DMS 273 treated with DMSO at 0.1 percent for 48 hours (cell line): ENCODE measurements at regions not wholly inside any gene's neighbourhood (a gene's known extent, or its start where the extent isn't known, plus 50 kb on each side); places are given as distances from the start of the nearest gene placed in this dataset.

Source experiments
- DNase-seq: peaks from one replicate; lab custom pipeline; 2025; lab: John Stamatoyannopoulos, UW

GRCh38 chr10:123573236-123574108 is 92.7 kb upstream of the GPR26 start:
- DNase-seq: no peak

- DNase-seq: no peak
Measured at GRCh38 chr10:123574109-123574698, 92.0 kb upstream of the GPR26 start.

- no peak for DNase-seq
Measured at GRCh38 chr10:123575105-123575504, 91.0 kb upstream of the GPR26 start.

- DNase-seq: no peak
Measured at GRCh38 chr10:123576706-123577105, 89.4 kb upstream of the GPR26 start.

- DNase-seq: no peak
Measured at GRCh38 chr10:123577921-123578461, 88.2 kb upstream of the GPR26 start.

DNA sequence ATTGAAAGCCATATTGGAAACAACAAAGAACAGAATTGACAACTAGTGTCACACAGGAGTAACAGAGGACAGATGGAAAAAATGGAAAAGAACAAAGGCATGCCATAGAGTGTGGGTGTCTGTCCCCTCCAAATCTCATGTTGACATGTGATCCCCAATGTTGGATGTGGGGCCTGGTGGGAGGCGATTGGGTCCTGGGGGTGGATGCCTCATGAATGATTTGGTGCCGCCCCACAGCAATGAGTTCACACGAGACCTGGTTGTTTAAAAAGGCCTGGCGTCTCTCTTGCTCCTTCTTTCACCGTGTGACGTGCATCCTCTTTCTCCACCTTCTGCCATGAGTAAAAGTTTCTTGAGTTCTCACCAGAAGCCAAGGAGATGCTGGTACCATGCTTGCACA is 87.4 kb upstream of the GPR26 start:
- no peak for DNase-seq

DNA sequence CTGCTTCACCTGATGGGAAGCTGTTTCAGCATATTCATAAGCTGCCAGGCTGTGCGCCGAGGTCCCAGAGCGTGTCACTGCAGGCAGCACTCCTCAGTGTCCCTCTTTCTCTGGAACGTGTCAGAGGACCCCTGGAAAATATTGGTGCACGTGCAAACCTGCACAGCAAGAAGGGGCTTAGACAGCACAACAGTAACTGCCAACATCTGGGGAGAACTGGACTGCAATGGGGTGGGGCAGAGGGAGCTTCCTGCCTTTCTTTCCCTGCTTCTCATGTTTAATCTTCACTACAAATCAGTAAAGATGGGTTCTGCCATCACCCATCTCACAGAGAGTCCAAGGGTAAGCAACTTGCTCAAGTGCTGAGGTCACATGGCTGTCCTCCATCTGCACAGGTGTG is 86.5 kb upstream of the GPR26 start:
- DNase-seq: no peak

DNA sequence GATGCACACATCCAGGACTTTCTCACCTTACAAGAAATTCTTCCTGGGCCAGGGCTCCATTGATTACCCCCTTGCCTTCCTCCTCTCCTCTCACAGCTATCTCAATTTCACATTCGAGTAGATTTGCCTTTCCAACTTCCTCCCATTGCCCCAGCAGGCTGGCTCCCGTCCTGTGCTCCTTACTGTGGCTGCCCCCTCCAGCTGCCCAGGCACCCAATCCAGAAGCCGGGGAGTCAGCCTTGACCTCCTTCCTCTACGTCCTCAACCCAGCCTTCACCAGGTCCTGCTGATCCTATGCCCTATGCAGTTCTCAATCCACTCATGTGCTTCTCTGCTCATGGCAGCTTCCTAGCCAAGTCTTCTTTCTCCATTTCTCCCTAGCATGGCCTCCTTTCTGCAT is 85.7 kb upstream of the GPR26 start:
- DNase-seq: no peak

DNA sequence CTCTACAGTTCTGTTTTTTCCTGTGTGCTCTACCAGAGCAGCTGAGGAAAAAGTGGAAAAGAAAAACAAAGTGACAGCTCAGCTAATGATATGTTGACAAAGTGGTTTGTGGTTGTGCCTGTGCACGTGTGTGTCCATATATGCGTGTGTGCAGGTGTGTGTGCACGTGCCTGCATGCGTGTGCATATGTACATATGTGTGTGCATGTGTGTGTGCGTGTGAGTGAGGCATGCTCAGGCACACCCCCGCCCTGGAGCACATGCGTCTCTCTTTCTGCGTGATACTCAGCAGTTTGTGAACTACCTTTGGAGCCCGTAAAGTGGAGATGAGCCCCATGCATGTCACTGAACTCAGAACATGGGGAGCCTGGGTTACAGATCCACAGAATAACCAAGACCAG is 84.5 kb upstream of the GPR26 start:
- no peak for DNase-seq

- DNase-seq: peak; percentile 1
Measured at GRCh38 chr10:123582084-123582989, 83.8 kb upstream of the GPR26 start.

DNA sequence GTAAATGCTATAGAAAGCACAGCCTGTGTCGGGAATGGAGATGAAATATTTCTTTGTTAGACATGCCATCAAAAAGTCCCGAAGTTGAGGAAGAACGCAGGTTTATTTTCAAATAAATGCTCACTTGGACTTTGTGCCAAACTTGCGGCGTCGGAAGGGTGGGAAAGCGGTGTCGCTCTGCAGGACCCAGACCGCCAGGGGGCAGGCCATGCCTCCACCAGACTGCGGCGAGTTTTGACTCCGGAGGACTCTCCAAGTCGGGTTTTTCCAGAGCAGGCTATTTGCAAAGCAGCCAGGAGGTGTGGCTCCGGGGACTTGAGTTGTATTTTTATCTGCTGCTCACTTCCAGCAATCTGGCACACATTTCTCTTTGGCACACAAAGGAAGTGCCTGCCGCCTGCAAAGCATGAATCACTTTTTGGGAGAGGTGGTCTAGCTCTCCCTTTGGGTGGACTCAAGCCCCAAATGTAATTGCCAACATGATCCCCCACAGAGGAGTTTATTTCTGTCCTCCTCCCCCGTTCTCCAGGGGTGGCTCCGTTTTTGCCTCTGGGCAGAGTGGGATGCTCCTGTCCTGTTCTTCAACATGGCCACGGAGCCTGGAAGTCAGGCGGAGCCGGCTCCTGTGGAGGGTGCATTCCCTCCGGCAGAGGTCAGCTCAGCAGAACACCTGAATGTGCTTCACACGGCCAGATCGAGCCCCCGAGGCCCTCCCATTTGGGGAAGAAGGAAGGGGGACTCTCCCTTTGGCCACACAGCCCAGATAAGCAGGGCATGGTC is 82.3 kb upstream of the GPR26 start:
- DNase-seq: peak; percentile 52

DNA sequence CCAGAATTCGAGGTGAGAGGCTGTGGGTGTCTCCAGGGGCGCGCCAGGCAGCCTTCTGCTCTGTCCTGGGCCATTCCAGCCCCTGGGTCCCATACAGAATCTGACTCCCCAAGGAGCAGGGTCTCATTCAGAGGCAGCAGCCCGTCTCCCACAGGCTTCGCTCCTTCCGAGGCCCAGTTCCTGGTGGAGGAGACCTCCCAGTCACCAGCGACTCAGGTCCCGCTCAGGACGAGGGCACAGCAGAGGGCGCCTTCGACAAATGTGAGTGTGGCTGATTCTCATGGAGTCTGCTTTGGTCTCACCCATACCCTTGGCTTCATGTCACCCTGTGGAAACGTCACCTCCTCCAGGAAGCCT is 81.8 kb upstream of the GPR26 start:
- DNase-seq: no peak

DNA sequence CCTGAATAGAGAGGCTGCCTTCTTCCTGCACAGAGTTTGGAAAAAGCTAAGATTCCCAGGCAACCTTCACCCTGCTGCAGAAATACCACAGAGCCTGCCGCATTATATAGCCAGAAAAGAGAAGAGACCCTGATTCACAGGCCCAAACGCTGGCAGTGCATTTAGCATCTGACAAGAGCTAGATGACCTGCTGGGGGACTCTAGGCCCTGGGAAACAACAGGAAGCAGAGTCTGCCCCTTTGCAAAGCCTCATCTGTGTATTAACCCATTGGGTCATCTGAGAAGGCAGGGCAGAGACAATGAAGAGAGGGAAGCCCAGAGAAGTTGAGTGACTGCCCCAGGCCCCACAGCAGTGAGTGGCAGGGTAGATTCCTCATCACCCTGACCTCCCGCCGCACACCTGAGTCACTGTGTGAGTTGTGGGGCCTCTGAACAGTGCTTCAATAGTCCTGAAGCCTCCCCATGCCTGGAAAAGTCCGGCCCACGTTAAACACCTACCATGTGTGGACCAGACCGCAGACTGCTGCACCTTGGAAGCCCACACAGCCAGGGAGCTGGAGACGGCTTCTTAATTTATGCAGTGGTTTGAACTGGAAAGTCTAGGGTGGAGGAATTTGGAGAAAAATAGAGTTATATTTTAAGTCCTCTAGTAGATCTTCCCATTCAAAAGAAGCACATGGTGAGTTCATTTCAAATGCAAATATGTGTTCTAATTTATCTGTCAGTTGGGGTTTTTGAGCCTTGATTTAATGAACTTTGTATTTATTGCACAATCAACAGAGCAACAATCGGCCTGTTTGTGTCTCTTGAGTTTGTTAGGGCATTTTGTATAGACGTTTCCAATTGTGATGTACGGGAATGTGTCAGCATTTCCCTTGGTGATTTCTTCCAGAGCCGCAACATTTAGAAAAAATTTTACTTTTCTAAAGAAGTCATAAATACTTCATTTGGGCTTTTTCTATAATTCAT is 80.4 kb upstream of the GPR26 start:
- DNase-seq: no peak

DNA sequence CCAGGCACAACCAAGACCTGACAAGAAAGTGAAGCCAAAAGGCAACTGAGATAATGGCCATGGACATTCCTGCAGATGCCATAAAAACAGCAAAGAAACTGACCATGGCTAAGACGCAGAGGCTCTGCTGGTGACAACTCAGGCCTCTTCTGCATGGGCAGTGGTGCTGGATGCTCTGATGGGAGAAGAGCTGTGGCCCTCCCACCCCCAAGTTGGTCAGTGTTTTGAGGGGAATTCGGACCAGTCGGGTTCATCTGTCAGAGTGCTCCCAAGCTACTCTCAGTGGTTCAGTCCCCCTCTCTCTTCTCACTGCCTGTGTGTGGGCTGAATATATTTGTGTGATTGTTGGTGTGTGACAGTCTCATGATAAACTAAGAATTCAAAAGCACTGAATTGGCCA is 79.0 kb upstream of the GPR26 start:
- DNase-seq: no peak

- DNase-seq: no peak
Measured at GRCh38 chr10:123588386-123588914, 77.7 kb upstream of the GPR26 start.

DNA sequence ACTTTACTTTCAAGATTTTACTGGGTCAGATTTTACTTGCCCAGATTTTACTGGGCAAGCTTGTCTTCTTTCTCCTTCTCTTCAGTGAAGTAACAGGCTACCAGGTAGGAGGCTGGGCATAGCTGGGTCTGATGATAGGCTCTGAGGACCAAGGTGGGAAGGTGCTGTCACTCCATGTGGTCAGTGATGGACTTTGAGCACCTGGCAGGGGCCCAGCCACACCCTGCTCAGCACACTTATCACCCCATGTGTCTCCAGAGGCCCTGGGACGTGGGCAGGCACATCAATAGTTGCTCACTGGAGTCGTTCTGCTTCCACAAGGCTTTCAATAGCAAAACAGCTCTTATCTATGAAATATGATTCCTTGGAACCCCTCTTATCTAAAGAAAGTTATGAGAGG is 70.5 kb upstream of the GPR26 start:
- DNase-seq: no peak

GRCh38 chr10:123597676-123598075 is 68.5 kb upstream of the GPR26 start:
- no peak for DNase-seq

DNA sequence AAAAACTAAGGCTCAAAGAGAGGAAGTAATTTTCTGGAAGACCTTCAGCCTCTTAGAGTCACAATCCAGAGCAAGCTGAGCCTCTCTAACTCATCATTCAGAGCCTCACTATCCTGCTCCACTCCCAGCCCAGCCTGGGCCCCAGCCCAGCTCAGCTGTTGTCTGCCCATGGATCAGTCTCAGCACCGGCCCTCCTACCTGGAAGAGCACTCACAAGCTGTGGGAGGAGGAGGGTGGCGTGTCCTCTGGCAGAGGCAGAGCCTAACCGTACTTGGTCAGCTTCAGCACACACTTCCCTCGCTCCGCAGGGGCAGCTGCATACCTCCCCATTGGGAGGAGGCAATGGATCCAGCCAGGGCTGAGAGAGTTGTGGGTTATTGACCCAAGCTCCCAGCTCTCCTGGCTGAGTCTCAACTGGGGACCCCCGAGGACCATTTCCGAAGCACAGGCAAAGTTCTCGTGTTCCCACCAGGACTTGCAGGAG is 66.7 kb upstream of the GPR26 start:
- no peak for DNase-seq

DNA sequence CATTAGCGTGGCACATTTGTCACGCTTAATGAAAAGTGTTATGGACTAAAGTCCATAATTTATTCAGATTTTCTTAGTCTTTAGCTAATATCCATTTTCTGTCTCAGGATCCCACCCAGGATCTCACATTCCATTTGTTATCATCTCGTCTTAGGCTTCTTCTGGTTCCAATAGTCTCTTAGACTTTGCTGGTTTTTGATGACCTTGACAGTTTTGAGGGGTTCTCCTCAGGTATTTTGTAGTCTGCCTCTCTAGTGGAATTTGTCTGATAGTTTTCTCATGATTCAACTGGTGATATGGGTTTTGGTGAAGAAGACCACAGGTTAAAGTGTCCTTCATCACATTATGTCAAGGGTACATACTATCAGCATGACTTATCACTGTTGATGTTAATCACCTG is 66.0 kb upstream of the GPR26 start:
- DNase-seq: no peak

DNA sequence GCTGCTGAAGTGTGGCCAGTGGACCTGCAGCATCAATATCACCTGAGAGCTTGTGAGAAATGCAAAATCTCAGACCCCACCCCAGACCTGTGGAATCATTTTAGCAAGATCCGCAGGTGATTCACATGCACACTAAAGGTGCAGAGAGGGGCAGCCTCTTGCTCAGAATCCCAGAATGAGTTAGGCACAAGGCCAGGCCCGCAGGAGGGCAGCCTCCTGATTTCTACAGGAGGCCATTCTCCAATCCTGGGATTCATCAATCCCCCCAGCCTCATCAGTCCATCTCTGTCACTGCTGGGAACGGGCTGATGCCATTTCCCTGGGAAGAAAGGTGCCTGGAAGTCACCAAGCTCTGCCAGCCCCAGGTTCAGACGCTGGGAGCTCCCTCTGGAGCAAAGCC is 63.0 kb upstream of the GPR26 start:
- DNase-seq: no peak
